ENCODE measurements at regions not wholly inside any gene's neighbourhood (a gene's known extent, or its start where the extent isn't known, plus 50 kb on each side); places are given as distances from the start of the nearest gene placed in this dataset.

DNA sequence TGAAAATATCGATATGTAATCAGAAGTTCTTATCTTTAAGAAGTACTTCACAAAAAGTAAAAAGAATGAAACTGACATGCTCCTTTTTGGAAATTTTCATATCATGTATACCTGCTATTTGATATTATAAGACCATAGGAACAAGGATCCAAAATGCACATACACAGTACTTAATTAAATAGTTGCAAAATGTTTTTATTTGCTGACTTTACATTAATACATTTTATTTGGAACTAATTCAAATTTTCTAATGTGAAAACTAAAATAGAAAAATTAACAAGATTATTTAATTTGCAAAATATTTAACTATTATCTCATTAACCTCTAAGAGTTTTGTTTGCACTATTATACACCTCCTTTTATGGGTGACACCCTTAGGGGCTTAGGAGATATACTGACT lies 155.0 kb downstream of the TRAM1L1 start:
- H3K27me3 ChIP-seq (replicated peaks; ENCODE audit: insufficient read depth, low read length): no peaks in the 10 kb centered on the region
- TF ChIP-seq, protein P1, sequence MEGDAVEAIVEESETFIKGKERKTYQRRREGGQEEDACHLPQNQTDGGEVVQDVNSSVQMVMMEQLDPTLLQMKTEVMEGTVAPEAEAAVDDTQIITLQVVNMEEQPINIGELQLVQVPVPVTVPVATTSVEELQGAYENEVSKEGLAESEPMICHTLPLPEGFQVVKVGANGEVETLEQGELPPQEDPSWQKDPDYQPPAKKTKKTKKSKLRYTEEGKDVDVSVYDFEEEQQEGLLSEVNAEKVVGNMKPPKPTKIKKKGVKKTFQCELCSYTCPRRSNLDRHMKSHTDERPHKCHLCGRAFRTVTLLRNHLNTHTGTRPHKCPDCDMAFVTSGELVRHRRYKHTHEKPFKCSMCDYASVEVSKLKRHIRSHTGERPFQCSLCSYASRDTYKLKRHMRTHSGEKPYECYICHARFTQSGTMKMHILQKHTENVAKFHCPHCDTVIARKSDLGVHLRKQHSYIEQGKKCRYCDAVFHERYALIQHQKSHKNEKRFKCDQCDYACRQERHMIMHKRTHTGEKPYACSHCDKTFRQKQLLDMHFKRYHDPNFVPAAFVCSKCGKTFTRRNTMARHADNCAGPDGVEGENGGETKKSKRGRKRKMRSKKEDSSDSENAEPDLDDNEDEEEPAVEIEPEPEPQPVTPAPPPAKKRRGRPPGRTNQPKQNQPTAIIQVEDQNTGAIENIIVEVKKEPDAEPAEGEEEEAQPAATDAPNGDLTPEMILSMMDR (IDR thresholded peaks at IDR 0.05; ENCODE audit: low read length): no peak
- no peak for TF ChIP-seq EZH2phosphoT487 (IDR thresholded peaks at IDR 0.05; ENCODE audit: low read length)
- no peak for TF ChIP-seq EZH2 (optimal IDR thresholded peaks at IDR 0.05; ENCODE audit: low read depth, low read length)
- H2AFZ ChIP-seq (ENCODE audit: low read length): no peak overlapping the region

DNA sequence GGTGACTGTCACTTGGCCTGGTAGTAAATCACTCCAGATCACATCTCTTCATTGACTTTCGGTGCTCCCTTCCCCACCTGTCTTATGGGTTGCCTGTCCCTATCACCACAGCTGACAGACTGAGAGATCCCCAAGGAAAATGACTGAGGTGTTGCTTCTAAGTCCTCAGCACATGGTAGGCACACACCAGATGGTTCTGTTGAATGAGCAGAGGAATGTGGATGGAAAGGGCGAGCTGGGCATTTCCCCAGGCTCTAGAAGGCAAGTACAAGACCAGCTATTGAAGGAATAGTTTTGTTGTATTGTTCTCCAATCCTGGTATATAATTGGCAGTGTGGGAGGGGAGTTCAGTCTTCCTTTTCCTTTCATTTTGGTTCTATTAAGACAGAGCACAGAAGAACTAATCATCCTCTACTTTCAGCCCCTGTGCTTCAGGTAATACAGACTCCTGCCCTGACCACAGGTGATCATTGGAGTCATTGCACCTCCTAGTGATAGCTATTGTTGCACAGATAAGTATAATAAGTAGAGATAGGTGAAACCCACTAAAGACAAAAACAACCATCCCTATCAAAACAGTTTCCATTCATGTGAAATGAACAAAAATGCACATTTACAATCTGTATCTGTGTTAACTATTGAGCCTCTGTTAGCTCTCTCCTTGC lies 158.6 kb downstream of the TRAM1L1 start:
- Histone ChIP-seq H3K79me2 (ENCODE audit: low read length) (no peaks in the 10 kb centered on the region), H3K27ac (ENCODE audit: low read length) (no peak overlapping the region), H3K36me3 (replicated peaks; ENCODE audit: insufficient read depth, low read length) (no peaks in the 10 kb centered on the region), H3K9me2 (replicated peaks; ENCODE audit: insufficient read depth, low read length) (no peaks in the 10 kb centered on the region), H3K4me1 (ENCODE audit: low read length) (no peaks in the 10 kb centered on the region), H3K9ac (ENCODE audit: low read length) (no peak overlapping the region), H2AFZ (ENCODE audit: low read length) (no peak overlapping the region), H3K4me2 (ENCODE audit: low read depth, low read length) (no peak overlapping the region), H3K27me3 (replicated peaks; ENCODE audit: insufficient read depth, low read length) (no peaks in the 10 kb centered on the region), H3F3A (ENCODE audit: insufficient read depth, low read length) (no peaks in the 10 kb centered on the region), H4K20me1 (ENCODE audit: insufficient read depth, low read length) (no peaks in the 10 kb centered on the region), H3K4me3 (ENCODE audit: low read length) (no peak overlapping the region), H3K9me3 (replicated peaks; ENCODE audit: insufficient read depth, low read length) (no peaks in the 10 kb centered on the region)
- DNase-seq: no peak
- no peak for TF ChIP-seq EZH2 (optimal IDR thresholded peaks at IDR 0.05; ENCODE audit: low read depth, low read length)
- no peak for TF ChIP-seq EZH2phosphoT487 (IDR thresholded peaks at IDR 0.05; ENCODE audit: low read length)
- TF ChIP-seq, protein P1 (IDR thresholded peaks at IDR 0.05; ENCODE audit: low read length): no peak

More for the DNA sequence above, 155.0 kb downstream of the TRAM1L1 start:
- Histone ChIP-seq H3K9ac (ENCODE audit: low read length) (no peak overlapping the region), H4K20me1 (ENCODE audit: insufficient read depth, low read length) (no peaks in the 10 kb centered on the region), H3K4me2 (ENCODE audit: low read depth, low read length) (no peak overlapping the region), H3K79me2 (ENCODE audit: low read length) (no peaks in the 10 kb centered on the region), H3K36me3 (replicated peaks; ENCODE audit: insufficient read depth, low read length) (no peaks in the 10 kb centered on the region), H3F3A (ENCODE audit: insufficient read depth, low read length) (no peaks in the 10 kb centered on the region), H3K9me2 (replicated peaks; ENCODE audit: insufficient read depth, low read length) (no peaks in the 10 kb centered on the region), H3K4me1 (ENCODE audit: low read length) (no peaks in the 10 kb centered on the region), H3K4me3 (ENCODE audit: low read length) (no peak overlapping the region), H3K27ac (ENCODE audit: low read length) (no peak overlapping the region), H3K9me3 (replicated peaks; ENCODE audit: insufficient read depth, low read length) (no peaks in the 10 kb centered on the region)
- DNase-seq: no peak

DNA sequence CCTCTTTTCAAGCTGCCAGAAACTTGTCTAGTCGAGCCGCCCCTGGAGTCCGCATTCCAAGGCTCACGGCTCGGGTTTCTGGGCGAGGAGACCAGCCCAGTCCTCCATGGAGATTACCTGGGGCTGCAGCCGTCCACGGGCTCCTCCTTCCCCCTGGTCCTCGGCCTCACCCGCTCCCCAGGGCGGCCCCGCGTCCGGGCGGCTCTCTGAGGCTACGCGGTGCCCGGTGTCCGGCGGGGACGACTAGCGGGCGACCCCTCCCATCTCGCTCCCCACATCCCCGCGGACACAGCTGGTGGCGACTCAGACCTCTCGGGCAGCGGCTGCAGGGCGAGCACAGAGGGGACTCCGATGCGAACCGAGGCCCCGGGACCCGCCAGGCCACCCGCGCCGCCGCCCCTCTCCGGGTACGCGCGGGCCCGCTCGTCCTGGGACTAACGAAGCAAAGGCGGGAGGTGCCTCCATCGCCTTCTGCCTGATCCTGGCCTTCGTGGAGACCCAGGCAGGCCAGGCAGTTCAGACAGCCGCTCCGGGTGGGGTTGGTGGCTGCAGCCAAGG lies 159.4 kb downstream of the TRAM1L1 start:
- H3K79me2 ChIP-seq (ENCODE audit: low read length): no peaks in the 10 kb centered on the region
- H3K9ac ChIP-seq (ENCODE audit: low read length): no peak overlapping the region
- H3F3A ChIP-seq (ENCODE audit: insufficient read depth, low read length): no peaks in the 10 kb centered on the region
- no peaks in the 10 kb centered on the region for H3K9me2 ChIP-seq (replicated peaks; ENCODE audit: insufficient read depth, low read length)
- H2AFZ ChIP-seq (ENCODE audit: low read length): no peak overlapping the region
- H3K4me3 ChIP-seq (ENCODE audit: low read length): no peak overlapping the region
- H4K20me1 ChIP-seq (ENCODE audit: insufficient read depth, low read length): no peaks in the 10 kb centered on the region
- no peaks in the 10 kb centered on the region for H3K36me3 ChIP-seq (replicated peaks; ENCODE audit: insufficient read depth, low read length)
- no peak overlapping the region for H3K4me2 ChIP-seq (ENCODE audit: low read depth, low read length)
- H3K27ac ChIP-seq (ENCODE audit: low read length): no peak overlapping the region
- no peaks in the 10 kb centered on the region for H3K4me1 ChIP-seq (ENCODE audit: low read length)
- no peak for TF ChIP-seq EZH2 (optimal IDR thresholded peaks at IDR 0.05; ENCODE audit: low read depth, low read length)
- TF ChIP-seq EZH2phosphoT487 (IDR thresholded peaks at IDR 0.05; ENCODE audit: low read length): no peak
- TF ChIP-seq, protein P1 (IDR thresholded peaks at IDR 0.05; ENCODE audit: low read length): no peak
- no peaks in the 10 kb centered on the region for H3K27me3 ChIP-seq (replicated peaks; ENCODE audit: insufficient read depth, low read length)
- DNase-seq: no peak
- no peaks in the 10 kb centered on the region for H3K9me3 ChIP-seq (replicated peaks; ENCODE audit: insufficient read depth, low read length)

Data from MM.1S (cell line).